ENCODE measurements at regions not wholly inside any gene's neighbourhood (a gene's known extent, or its start where the extent isn't known, plus 50 kb on each side); places are given as distances from the start of the nearest gene placed in this dataset.

- no peak for TF ChIP-seq CTCF (IDR thresholded peaks at IDR 0.05; ENCODE audit: low read depth, low read length)
- H3K4me3 ChIP-seq (ENCODE audit: low read depth, low read length), result no peak overlapping the region
- no peak for DNase-seq (ENCODE audit: low read depth, low spot score)
- in situ Hi-C loops (cut with HindIII; ENCODE audit: low sequenced_read_pairs), result no loop called here
Measured at GRCh38 chr19:27705896-27706295, 1507.1 kb downstream of the UQCRFS1 start.

DNA sequence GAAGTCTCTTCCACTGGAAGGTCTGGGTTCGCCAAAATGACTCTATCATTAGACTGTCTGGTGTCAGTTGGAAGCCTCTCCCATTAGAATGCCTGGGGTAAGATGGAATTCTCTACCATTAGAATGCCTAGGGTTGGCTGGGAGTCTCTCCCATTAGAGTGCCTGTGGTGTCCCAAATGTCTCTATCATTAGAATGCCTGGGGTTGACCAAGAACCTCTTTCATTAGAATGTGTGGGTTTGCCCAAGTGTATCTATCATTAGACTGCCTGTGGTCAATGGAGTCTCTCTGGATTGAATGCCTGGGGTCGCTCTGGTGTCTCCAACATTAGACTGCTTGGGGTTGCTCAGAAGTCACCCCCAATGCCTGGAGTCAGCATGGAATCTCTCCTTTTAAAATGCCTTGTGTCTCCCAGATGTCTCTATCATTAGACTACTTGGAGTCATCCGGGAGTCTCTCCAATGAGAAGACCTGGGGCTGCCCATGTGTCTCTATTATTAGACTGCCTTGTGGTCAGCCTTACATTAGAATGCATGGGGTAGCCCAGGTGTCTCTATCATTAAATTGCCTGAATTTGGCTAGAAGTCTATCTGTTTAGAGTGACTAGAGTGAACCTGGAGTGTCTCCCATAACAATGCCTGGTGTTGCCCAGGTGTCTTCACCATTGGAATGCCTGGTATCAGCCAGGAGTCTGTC, 1518.4 kb downstream of the UQCRFS1 start:
- DNase-seq (ENCODE audit: low read depth, low spot score), result no peak
- no peak overlapping the region for H3K4me3 ChIP-seq (ENCODE audit: low read depth, low read length)
- TF ChIP-seq CTCF (IDR thresholded peaks at IDR 0.05; ENCODE audit: low read depth, low read length), result no peak
- in situ Hi-C loops (cut with HindIII; ENCODE audit: low sequenced_read_pairs), result no loop called here

- in situ Hi-C loops (cut with HindIII; ENCODE audit: low sequenced_read_pairs), result no loop called here
- H3K4me3 ChIP-seq (ENCODE audit: low read depth, low read length), result no peak overlapping the region
- TF ChIP-seq CTCF (IDR thresholded peaks at IDR 0.05; ENCODE audit: low read depth, low read length), result no peak
- DNase-seq (ENCODE audit: low read depth, low spot score), result no peak
Measured at GRCh38 chr19:27691991-27692390, 1521.0 kb downstream of the UQCRFS1 start.

DNA sequence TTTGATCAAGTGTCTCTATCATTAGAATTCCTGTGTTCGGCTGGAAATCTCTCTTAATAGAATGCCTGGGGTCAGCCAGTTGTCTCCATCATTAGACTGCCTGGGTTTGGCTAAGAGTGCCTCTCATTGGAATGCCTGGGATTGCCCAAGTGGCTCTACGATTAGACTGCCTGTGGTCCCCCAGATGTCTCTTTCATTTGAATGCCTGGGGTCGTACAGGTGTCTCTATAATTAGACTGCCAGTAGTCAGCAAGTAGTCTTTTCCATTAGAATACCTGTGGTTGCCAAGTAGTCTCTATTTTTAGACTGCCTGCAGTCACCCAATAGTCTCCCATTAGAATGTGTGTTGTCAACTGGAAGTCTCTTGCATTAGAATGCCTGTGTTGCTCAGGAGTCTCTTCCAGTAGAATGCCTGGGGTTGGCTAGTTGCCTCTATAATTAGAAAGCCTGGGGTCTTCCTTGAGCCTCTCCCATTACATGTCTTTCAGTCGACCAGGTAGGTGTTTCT, 1523.2 kb downstream of the UQCRFS1 start:
- no peak overlapping the region for H3K4me3 ChIP-seq (ENCODE audit: low read depth, low read length)
- no peak for TF ChIP-seq CTCF (IDR thresholded peaks at IDR 0.05; ENCODE audit: low read depth, low read length)
- DNase-seq (ENCODE audit: low read depth, low spot score), result no peak
- in situ Hi-C loops (cut with HindIII; ENCODE audit: low sequenced_read_pairs), result no loop called here

DNA sequence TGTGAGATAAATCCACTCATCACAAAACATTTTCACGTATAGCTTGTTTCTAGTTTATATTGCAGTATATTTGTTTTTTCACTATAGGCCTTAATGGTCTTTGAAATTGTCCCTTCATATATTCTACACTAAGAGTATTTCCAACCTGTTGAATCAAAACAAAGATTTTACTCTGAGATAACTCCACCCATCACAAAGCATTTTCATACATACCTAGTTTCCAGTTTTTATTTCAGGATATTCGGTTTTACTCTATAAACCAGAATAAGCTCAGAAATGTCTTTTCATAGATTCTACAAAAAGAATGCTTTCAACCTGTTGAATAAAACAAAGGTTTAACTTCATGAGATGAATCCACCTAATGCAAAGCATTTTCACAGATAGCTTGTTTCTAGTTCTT, 1528.7 kb downstream of the UQCRFS1 start:
- H3K4me3 ChIP-seq (ENCODE audit: low read depth, low read length), result no peak overlapping the region
- DNase-seq (ENCODE audit: low read depth, low spot score), result no peak
- in situ Hi-C loops (cut with HindIII; ENCODE audit: low sequenced_read_pairs), result no loop called here
- no peak for TF ChIP-seq CTCF (IDR thresholded peaks at IDR 0.05; ENCODE audit: low read depth, low read length)

DNA sequence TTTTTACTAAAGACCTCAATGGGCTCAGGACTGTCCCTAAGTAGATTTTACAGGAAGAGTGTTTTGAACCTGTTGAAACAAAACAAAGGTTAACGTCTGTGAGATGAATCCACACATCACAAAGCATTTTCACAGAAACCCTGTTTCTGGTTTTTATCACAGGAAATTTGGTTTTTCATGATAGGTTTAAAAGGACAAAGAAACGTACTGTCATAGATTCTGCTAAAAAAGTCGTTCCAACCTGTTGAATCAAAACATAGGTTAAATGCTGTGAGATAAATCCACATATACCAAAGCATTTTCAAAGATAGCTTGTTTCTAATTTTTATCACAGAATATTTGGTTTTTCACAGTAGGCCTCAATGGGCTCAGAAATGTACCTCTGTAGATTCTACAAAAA, 1531.0 kb downstream of the UQCRFS1 start:
- no peak overlapping the region for H3K4me3 ChIP-seq (ENCODE audit: low read depth, low read length)

More for the DNA sequence above, 1531.0 kb downstream of the UQCRFS1 start:
- no peak for TF ChIP-seq CTCF (IDR thresholded peaks at IDR 0.05; ENCODE audit: low read depth, low read length)
- in situ Hi-C loops (cut with HindIII; ENCODE audit: low sequenced_read_pairs), result no loop called here
- no peak for DNase-seq (ENCODE audit: low read depth, low spot score)

All from astrocyte of the spinal cord (primary cell).